Aorta (tissue), 5 donors: ENCODE measurements at regions not wholly inside any gene's neighbourhood (a gene's known extent, or its start where the extent isn't known, plus 50 kb on each side); places are given as distances from the start of the nearest gene placed in this dataset.

ENCODE experiments used
- ATAC-seq: fragments of 200-7000 bp; cut with Tn5 transposase; one replicate; pipeline ENCODE4 v1.9.1; 2022; ENCODE audit warnings: moderate library complexity; ENCODE audit not compliant: low FRiP score
- DNase-seq, 2 donors: peaks; one replicate each; pipeline ENCODE4 v3.0.0-alpha.2; 2020
- H3K27ac ChIP-seq, 2 donors: one replicate each; pipeline ENCODE4 v1.5.1; 2013; ENCODE audit warnings: low read length in 2 of 2, mild to moderate bottlenecking in 2 of 2, moderate library complexity in 2 of 2, control low read depth in 1 of 2, inconsistent platforms in 1 of 2, low read depth in 1 of 2
- H3K27me3 ChIP-seq, 2 donors: one replicate each; pipeline ENCODE4 v1.6.1; 2013; ENCODE audit warnings: control low read depth in 1 of 2, low read length in 1 of 2, mild to moderate bottlenecking in 1 of 2, moderate library complexity in 1 of 2; ENCODE audit not compliant: insufficient read depth in 2 of 2, control insufficient read depth in 1 of 2
- H3K36me3 ChIP-seq, 2 donors: one replicate each; pipeline ENCODE4 v1.6.1; 2013; ENCODE audit warnings: control low read depth in 1 of 2, low read length in 1 of 2, mild to moderate bottlenecking in 1 of 2; ENCODE audit not compliant: insufficient read depth in 2 of 2, control insufficient read depth in 1 of 2
- H3K4me1 ChIP-seq, 2 donors: one replicate each; pipeline ENCODE4 v1.6.1; 2013; ENCODE audit warnings: low read length in 2 of 2, control low read depth in 1 of 2, mild to moderate bottlenecking in 1 of 2, moderate library complexity in 1 of 2; ENCODE audit not compliant: insufficient read depth in 2 of 2, control insufficient read depth in 1 of 2
- H3K4me3 ChIP-seq, 2 donors: one replicate each; pipeline ENCODE4 v1.5.1; 2013; ENCODE audit warnings: low read length in 2 of 2, control low read depth in 1 of 2, mild to moderate bottlenecking in 1 of 2
- H3K9me3 ChIP-seq: one replicate; pipeline ENCODE4 v1.6.1; 2013; ENCODE audit warnings: mild to moderate bottlenecking, low read length; ENCODE audit not compliant: control insufficient read depth
- WGBS, 2 donors: extraction: QIAGEN DNeasy Blood & Tissue Kit; methylation state at CpG; one replicate each; pipeline ENCODE4 v1.1.7; 2013; 5-methylcytosine and 5-hydroxymethylcytosine counted together
- intact Hi-C, 2 donors: fragments of 100-400 bp; cut with DNase I; formaldehyde crosslinking; loops; one replicate each; pipeline versions ENCODE4 v1.14.2 to v1.15.0; 2022
- donor health status: healthy with polysubstance abuse.
- donor health status: Bipolar disorder and iron deficiency.
- donor health status: DM: no; HTN: no; CAD: no.
- donor health status: DM: no; HTN: no; CAD: no.
- donor health status: DM: yes; HTN: yes; CAD: no.

DNA sequence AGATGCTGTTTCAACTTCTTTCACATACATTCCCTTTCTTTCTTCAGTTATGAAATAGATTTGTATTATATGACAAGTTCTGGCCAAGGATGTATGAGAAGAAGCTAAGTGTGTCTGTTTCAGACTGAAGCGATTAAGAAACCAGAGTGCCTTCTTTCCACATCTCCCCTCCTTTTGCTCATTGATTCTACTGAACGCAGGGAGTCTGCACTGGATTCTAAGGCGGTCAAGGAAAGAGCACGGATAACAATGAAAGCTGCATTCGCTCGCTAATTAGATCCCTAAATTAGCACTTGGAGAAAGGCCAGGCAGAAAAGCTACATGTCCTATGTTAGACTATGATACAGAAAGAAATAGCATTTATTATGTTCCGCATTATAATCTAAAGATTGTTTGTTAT lies 267.7 kb downstream of the HAO1 start:
- Histone ChIP-seq H3K4me3 (no peak overlapping the region), H3K9me3 (no peaks in the 10 kb centered on the region), H3K27ac (no peak overlapping the region), H3K4me1 (no peaks in the 10 kb centered on the region), H3K36me3 (no peaks in the 10 kb centered on the region), H3K27me3 (no peaks in the 10 kb centered on the region)
- ATAC-seq (no peak), DNase-seq (no peak)
- intact Hi-C loops: no loop called here
- 78 to 82% methylated on average over 7 of the region's 7 CpGs for WGBS, 2 donors

DNA sequence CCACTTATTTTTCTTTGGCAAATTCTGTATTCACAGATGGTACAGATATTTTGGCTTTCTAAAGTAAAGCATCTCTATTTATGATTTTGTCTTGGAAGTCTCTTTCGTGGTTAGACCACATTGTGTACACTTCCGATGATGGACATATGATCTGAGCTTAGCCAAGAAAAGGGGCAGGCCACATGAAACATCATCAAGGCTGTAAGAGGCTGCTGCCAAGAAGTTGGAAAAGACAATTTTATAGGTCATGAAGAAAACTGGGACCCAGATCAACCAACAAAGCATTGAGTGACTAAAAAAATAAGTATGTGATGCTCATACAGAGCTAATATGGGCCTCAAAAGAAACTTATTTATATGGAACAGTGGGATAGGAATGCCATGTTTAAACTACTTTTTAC lies 266.4 kb downstream of the HAO1 start:
- Histone ChIP-seq H3K4me3 (no peak overlapping the region), H3K27me3 (no peaks in the 10 kb centered on the region), H3K27ac (no peak overlapping the region), H3K9me3 (no peaks in the 10 kb centered on the region), H3K4me1 (no peaks in the 10 kb centered on the region), H3K36me3 (no peaks in the 10 kb centered on the region)
- DNase-seq (no peak), ATAC-seq (no peak)
- WGBS, 2 donors: 62 to 66% methylated on average over 2 of the region's 2 CpGs
- intact Hi-C loops: no loop called here

DNA sequence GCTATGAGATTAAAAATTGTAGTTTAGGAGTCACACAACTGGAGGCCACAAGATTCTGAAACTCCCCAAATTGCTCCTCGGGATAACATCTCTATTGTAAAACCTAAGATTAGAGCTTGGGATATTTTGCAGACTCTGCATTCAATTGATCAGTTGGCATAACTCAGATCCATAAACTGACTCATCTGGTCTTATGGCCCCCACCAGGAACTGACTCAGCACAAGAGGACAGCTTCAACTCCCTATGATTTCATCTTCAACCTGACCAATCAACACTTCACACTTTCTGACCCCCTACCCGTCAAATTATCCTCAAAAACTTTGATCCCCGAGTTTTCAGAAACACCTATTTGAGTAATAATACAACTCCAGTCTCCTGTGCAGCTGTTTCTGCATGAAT lies 257.3 kb downstream of the HAO1 start:
- H3K36me3 ChIP-seq: no peaks in the 10 kb centered on the region
- no peak overlapping the region for H3K27ac ChIP-seq
- WGBS, 2 donors: 84 to 89% methylated on average over 3 of the region's 3 CpGs
- H3K4me1 ChIP-seq: no peaks in the 10 kb centered on the region
- H3K27me3 ChIP-seq: no peaks in the 10 kb centered on the region
- H3K4me3 ChIP-seq: no peak overlapping the region
- intact Hi-C loops: no loop called here
- no peak for DNase-seq
- no peaks in the 10 kb centered on the region for H3K9me3 ChIP-seq
- ATAC-seq: no peak

DNA sequence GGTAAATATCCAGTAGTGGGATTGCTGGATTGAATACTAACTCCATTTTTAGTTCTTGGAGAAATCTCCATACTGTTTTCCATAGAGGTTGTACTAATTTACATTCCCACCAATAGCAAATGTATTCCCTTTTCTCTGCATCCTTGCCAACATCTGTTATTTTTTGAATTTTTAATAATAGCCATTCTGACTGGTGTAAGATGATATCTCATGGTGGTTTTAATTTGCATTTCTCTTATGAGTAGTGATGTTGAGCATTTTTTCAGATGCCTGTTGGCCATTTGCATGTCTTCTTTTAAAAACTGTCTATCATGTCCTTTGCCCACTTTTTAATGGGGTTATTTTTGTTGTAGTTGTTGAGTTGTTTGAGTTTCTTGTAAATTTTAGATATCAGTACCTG lies 253.2 kb downstream of the HAO1 start:
- no peak for DNase-seq
- no peak for ATAC-seq
- no peak overlapping the region for H3K27ac ChIP-seq
- no peaks in the 10 kb centered on the region for H3K36me3 ChIP-seq
- peaks cover 0 to 2% of the 10 kb centered on the region in 2 donors for H3K4me1 ChIP-seq
- no peaks in the 10 kb centered on the region for H3K27me3 ChIP-seq
- intact Hi-C loops: no loop called here
- peaks cover 1% of the 10 kb centered on the region for H3K9me3 ChIP-seq
- no peak overlapping the region for H3K4me3 ChIP-seq

DNA sequence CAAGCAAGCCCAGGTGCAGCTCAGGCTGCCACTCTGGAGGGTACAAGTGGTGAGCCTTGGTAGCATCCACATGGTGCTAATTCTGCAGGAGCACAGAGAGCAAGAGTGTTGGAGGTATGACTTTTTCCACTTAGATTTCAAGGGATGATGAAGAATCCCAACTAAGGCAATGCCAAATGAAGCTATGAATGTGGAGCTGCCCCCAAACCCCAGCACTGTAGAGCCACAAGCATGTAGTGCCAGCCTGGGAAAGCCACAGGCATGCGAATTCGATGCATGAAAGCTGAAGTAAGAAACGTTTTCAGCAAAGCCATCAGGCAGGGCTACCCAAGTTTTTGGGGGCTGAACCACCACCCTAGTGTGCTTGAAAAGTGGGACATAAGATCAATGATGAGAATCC lies 251.1 kb downstream of the HAO1 start:
- intact Hi-C loops: no loop called here
- 85 to 86% methylated on average over 3 of the region's 3 CpGs for WGBS, 2 donors
- Histone ChIP-seq H3K4me1 (peaks cover 0 to 2% of the 10 kb centered on the region in 2 donors), H3K27ac (no peak overlapping the region), H3K9me3 (peaks cover 1% of the 10 kb centered on the region), H3K36me3 (no peaks in the 10 kb centered on the region), H3K4me3 (no peak overlapping the region), H3K27me3 (no peaks in the 10 kb centered on the region)
- DNase-seq: no peak
- no peak for ATAC-seq

DNA sequence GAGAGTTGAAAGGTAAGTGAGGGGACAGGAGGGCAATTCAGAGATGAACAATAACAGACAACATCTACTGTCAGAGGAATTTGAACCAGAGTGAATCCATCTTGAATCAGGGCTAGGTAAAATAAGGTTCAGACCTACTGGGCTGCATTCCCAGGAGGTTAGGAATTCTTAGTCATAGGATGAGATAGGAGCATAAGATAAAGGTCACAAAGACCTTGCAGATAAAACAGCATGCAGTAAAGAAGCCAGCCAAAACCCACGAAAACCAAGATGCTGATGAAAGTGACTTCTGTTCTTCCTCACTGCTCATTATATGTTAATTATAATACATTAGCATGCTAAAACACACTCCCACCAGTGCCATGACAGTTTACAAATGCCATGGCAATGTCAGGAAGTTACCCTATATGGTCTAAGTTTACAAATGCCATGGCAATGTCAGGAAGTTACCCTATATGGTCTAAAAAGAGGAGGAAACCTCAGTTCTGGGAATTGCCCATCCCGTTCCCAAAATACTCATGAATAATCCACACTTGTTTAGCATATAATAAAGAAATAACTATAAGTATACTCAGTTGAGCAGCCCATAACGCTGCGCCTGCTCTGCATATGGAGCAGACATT lies 248.5 kb downstream of the HAO1 start:
- Histone ChIP-seq H3K36me3 (no peaks in the 10 kb centered on the region), H3K27me3 (no peaks in the 10 kb centered on the region), H3K27ac (no peak overlapping the region), H3K4me3 (no peak overlapping the region), H3K9me3 (peaks cover 1% of the 10 kb centered on the region), H3K4me1 (peaks cover 0 to 2% of the 10 kb centered on the region in 2 donors)
- WGBS, 2 donors: 65 to 66% methylated on average over 4 of the region's 4 CpGs
- DNase-seq: no peak
- intact Hi-C loops: no loop called here
- no peak for ATAC-seq

DNA sequence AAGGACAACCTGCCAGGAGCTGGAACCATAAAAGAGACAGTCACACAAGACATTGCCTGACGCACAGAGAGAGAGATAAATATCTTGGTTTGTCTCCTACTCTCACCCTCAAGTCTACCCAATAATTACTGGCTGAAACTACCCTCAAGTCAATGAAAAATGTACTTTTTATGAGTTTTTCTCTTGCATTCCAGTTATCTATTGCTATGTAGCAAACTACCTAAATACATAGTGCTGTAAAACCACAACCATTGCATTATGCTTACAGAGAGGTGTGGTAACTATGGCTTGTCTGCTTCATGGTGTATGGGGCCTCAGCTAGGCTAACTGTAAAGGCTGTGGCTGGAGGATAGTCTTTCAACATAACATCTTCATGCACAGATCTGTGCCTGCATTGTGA lies 247.8 kb downstream of the HAO1 start:
- Histone ChIP-seq H3K9me3 (peaks cover 1% of the 10 kb centered on the region), H3K27me3 (no peaks in the 10 kb centered on the region), H3K4me1 (peaks cover 0 to 2% of the 10 kb centered on the region in 2 donors), H3K27ac (no peak overlapping the region), H3K4me3 (no peak overlapping the region), H3K36me3 (no peaks in the 10 kb centered on the region)
- 73 to 78% methylated on average over 1 of the region's 1 CpG for WGBS, 2 donors
- DNase-seq: no peak
- intact Hi-C loops: no loop called here
- no peak for ATAC-seq

DNA sequence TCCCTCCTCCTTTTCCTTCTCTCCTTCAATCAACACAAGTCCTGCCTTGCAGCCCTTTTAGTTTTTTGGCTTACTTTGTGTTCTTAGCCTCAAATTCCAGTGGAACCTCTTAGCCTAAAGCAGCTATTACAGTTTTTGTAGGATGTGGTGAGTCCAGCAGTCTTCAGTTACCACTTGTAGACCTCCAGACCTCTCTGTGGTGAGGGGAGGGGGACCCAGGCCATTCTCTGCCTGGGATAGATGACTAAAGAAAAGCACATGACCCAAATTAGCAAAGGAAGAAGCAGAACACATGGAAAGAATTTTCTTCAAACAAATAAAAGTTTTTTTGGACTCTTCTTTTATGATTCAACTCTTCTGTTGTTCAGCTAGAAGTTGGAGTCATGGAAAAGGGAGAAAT lies 246.5 kb downstream of the HAO1 start:
- DNase-seq (no peak), ATAC-seq (no peak)
- peaks cover 1% of the 10 kb centered on the region for H3K9me3 ChIP-seq
- no peak overlapping the region for H3K4me3 ChIP-seq
- peaks cover 0 to 2% of the 10 kb centered on the region in 2 donors for H3K4me1 ChIP-seq
- H3K27ac ChIP-seq: no peak overlapping the region
- intact Hi-C loops: no loop called here
- no peaks in the 10 kb centered on the region for H3K36me3 ChIP-seq
- no peaks in the 10 kb centered on the region for H3K27me3 ChIP-seq

DNA sequence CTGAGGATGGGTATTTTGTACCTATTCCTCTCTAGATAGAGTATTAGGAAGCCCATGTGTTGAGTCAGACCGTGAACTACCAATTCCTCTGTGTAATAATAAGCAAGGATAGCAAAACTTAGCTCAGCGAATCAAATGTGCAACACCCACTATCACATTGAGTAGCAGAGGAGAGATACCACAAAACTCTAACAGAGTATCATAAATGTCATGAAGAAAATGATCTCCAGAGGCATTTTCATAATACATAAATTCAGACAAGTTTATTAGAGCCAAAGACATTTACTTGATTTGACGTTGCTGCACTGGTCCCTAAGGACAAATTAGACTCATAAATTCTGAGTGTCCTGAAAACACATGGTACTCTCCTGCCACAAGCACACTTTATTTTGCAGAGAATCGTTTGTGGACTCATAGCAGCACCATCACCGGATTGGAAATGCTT lies 245.2 kb downstream of the HAO1 start:
- Histone ChIP-seq H3K27ac (no peak overlapping the region), H3K4me1 (peaks cover 0 to 2% of the 10 kb centered on the region in 2 donors), H3K27me3 (no peaks in the 10 kb centered on the region), H3K36me3 (no peaks in the 10 kb centered on the region), H3K4me3 (no peak overlapping the region), H3K9me3 (peaks cover 1% of the 10 kb centered on the region)
- WGBS, 2 donors: 12 to 29% methylated on average over 5 of the region's 5 CpGs
- DNase-seq: no peak
- ATAC-seq: peak; percentile 52
- intact Hi-C loops: no loop called here
